Hepatocyte (in vitro differentiated cells): ENCODE measurements at regions not wholly inside any gene's neighbourhood (a gene's known extent, or its start where the extent isn't known, plus 50 kb on each side); places are given as distances from the start of the nearest gene placed in this dataset.

ENCODE experiments used
- DNase-seq: peaks from one replicate; pipeline ENCODE4 v3.0.0-alpha.2; 2016; ENCODE audit warnings: low spot score
- H2AFZ ChIP-seq: fragments of 200-600 bp; sonication (generic); 2 replicates; pipeline ENCODE4 v1.6.0; 2016; ENCODE audit warnings: antibody characterized with exemption, mild to moderate bottlenecking
- H3K27ac ChIP-seq: fragments of 200-600 bp; sonication (generic); 2 replicates; pipeline ENCODE4 v1.5.1; 2016; ENCODE audit warnings: mild to moderate bottlenecking
- H3K27me3 ChIP-seq: fragments of 200-600 bp; sonication (generic); 2 replicates; pipeline ENCODE4 v1.6.1; 2016
- H3K36me3 ChIP-seq: fragments of 200-600 bp; sonication (generic); replicated peaks from 2 replicates; pipeline ENCODE4 v1.5.1; 2016; ENCODE audit warnings: low read depth; ENCODE audit not compliant: insufficient read depth
- H3K4me1 ChIP-seq: fragments of 200-600 bp; sonication (generic); 2 replicates; pipeline ENCODE4 v1.5.1; 2016; ENCODE audit warnings: mild to moderate bottlenecking, moderate library complexity; ENCODE audit not compliant: insufficient read depth
- H3K4me2 ChIP-seq: fragments of 200-600 bp; sonication (generic); 2 replicates; pipeline ENCODE4 v1.6.0; 2016
- H3K4me3 ChIP-seq: fragments of 200-600 bp; sonication (generic); 2 replicates; pipeline ENCODE4 v1.5.1; 2016; ENCODE audit warnings: mild to moderate bottlenecking
- H3K79me2 ChIP-seq: fragments of 200-600 bp; sonication (generic); 2 replicates; pipeline ENCODE4 v1.6.0; 2017; ENCODE audit warnings: mild to moderate bottlenecking
- H3K9me2 ChIP-seq: fragments of 200-600 bp; sonication (generic); replicated peaks from 2 replicates; pipeline ENCODE4 v1.6.0; 2017; ENCODE audit warnings: mild to moderate bottlenecking; ENCODE audit not compliant: insufficient read depth
- H3K9me3 ChIP-seq: fragments of 200-600 bp; sonication (generic); 2 replicates; pipeline ENCODE4 v1.5.1; 2016; ENCODE audit warnings: low read depth, mild to moderate bottlenecking
- H4K20me1 ChIP-seq: fragments of 200-600 bp; sonication (generic); 2 replicates; pipeline ENCODE4 v1.6.0; 2016; ENCODE audit warnings: mild to moderate bottlenecking; ENCODE audit not compliant: insufficient read depth, poor library complexity, severe bottlenecking
- CTCF ChIP-seq: fragments of 200-600 bp; sonication (generic); IDR thresholded peaks from 2 replicates; pipeline ENCODE4 v1.5.1; 2016; ENCODE audit warnings: antibody characterized with exemption, mild to moderate bottlenecking; ENCODE audit not compliant: poor library complexity
- EZH2 ChIP-seq: fragments of 200-600 bp; sonication (generic); IDR thresholded peaks from 2 replicates; pipeline ENCODE4 v1.6.1; 2016; ENCODE audit warnings: antibody characterized with exemption, mild to moderate bottlenecking, borderline replicate concordance
- EZH2phosphoT487 ChIP-seq: fragments of 200-600 bp; sonication (generic); IDR thresholded peaks from one replicate; pipeline ENCODE4 v1.6.1; 2018; ENCODE audit warnings: antibody characterized with exemption, mild to moderate bottlenecking, low read depth, moderate library complexity; ENCODE audit not compliant: unreplicated experiment, severe bottlenecking
- WGBS: methylation state at CpG from one replicate; pipeline ENCODE4 v1.1.6; 2016; ENCODE audit warnings: low lambda C conversion rate; ENCODE audit errors: missing lambda C conversion rate; 5-methylcytosine and 5-hydroxymethylcytosine counted together

- no peaks in the 10 kb centered on the region for H3K36me3 ChIP-seq
- TF ChIP-seq CTCF (no peak), EZH2phosphoT487 (no peak), EZH2 (no peak)
- 61% methylated on average over 2 of the region's 2 CpGs for WGBS
- no peak overlapping the region for H3K4me2 ChIP-seq
- H3K79me2 ChIP-seq: no peaks in the 10 kb centered on the region
- no peaks in the 10 kb centered on the region for H3K9me3 ChIP-seq
- H4K20me1 ChIP-seq: no peaks in the 10 kb centered on the region
- no peaks in the 10 kb centered on the region for H3K27me3 ChIP-seq
- DNase-seq: no peak
- H3K4me3 ChIP-seq: no peak overlapping the region
- no peaks in the 10 kb centered on the region for H3K9me2 ChIP-seq
- no peak overlapping the region for H2AFZ ChIP-seq
- peaks cover 6% of the 10 kb centered on the region for H3K4me1 ChIP-seq
- no peak overlapping the region for H3K27ac ChIP-seq
Measured at GRCh38 chr2:7674606-7675005, 757.4 kb downstream of the RNF144A start.

- Histone ChIP-seq H4K20me1 (no peaks in the 10 kb centered on the region), H3K4me1 (peaks cover 6% of the 10 kb centered on the region), H3K79me2 (no peaks in the 10 kb centered on the region), H3K27ac (no peak overlapping the region), H3K4me3 (no peak overlapping the region), H2AFZ (no peak overlapping the region), H3K27me3 (no peaks in the 10 kb centered on the region), H3K9me2 (no peaks in the 10 kb centered on the region), H3K36me3 (no peaks in the 10 kb centered on the region), H3K4me2 (no peak overlapping the region), H3K9me3 (no peaks in the 10 kb centered on the region)
- DNase-seq: no peak
- TF ChIP-seq CTCF (no peak), EZH2 (no peak), EZH2phosphoT487 (no peak)
- WGBS: 85% methylated on average over 3 of the region's 3 CpGs
Measured at GRCh38 chr2:7676714-7677113, 759.5 kb downstream of the RNF144A start.

- TF ChIP-seq EZH2 (no peak), EZH2phosphoT487 (no peak)
- no peaks in the 10 kb centered on the region for H3K79me2 ChIP-seq
- no peaks in the 10 kb centered on the region for H4K20me1 ChIP-seq
- no peaks in the 10 kb centered on the region for H3K9me2 ChIP-seq
- H2AFZ ChIP-seq: no peak overlapping the region
- no peaks in the 10 kb centered on the region for H3K36me3 ChIP-seq
- H3K9me3 ChIP-seq: no peaks in the 10 kb centered on the region
- WGBS: 76% methylated on average over 3 of the region's 3 CpGs
- no peak overlapping the region for H3K4me3 ChIP-seq
- H3K4me1 ChIP-seq: peaks cover 7% of the 10 kb centered on the region
- peak overlapping the region; percentile 52 for H3K27ac ChIP-seq
- H3K27me3 ChIP-seq: no peaks in the 10 kb centered on the region
- DNase-seq: peak; percentile 26
- H3K4me2 ChIP-seq: no peak overlapping the region
Measured at GRCh38 chr2:7681881-7682461, 764.8 kb downstream of the RNF144A start.

- Histone ChIP-seq H3K9me2 (no peaks in the 10 kb centered on the region), H3K27ac (no peak overlapping the region), H3K4me3 (no peak overlapping the region), H3K4me2 (no peak overlapping the region), H3K27me3 (no peaks in the 10 kb centered on the region), H3K9me3 (no peaks in the 10 kb centered on the region), H4K20me1 (no peaks in the 10 kb centered on the region), H3K4me1 (peaks cover 7% of the 10 kb centered on the region), H3K79me2 (no peaks in the 10 kb centered on the region), H2AFZ (no peak overlapping the region), H3K36me3 (no peaks in the 10 kb centered on the region)
- DNase-seq: no peak
- no peak for TF ChIP-seq CTCF
- TF ChIP-seq EZH2: no peak
- no peak for TF ChIP-seq EZH2phosphoT487
- 83% methylated on average over 8 of the region's 8 CpGs for WGBS
Measured at GRCh38 chr2:7683196-7683595, 766.0 kb downstream of the RNF144A start.
